HL-60 (cell line): ENCODE measurements at regions not wholly inside any gene's neighbourhood (a gene's known extent, or its start where the extent isn't known, plus 50 kb on each side); places are given as distances from the start of the nearest gene placed in this dataset.
A peak's percentile ranks its signal among the peaks of the same experiment; 100 is the strongest.

ENCODE experiments used
- DNase-seq, 2 experiments: peaks; one replicate each; pipeline ENCODE4 v3.0.0-alpha.2; 2010 to 2020; ENCODE audit warnings: low read depth in 1 of 2, low spot score in 1 of 2
- H3K27ac ChIP-seq: fragments of 250-450 bp; sonication (Bioruptor Pico); replicated peaks from 2 replicates; pipeline ENCODE4 v1.5.1; 2020; ENCODE audit warnings: mild to moderate bottlenecking, moderate library complexity
- H3K27me3 ChIP-seq: fragments of 250-450 bp; sonication (Bioruptor Pico); 2 replicates; pipeline ENCODE4 v1.5.1; 2021; ENCODE audit warnings: mild to moderate bottlenecking, moderate library complexity; ENCODE audit not compliant: insufficient read depth, poor library complexity, severe bottlenecking
- H3K4me3 ChIP-seq: replicated peaks from 2 replicates; pipeline ENCODE4 v1.5.1; 2011; ENCODE audit warnings: mild to moderate bottlenecking, control low read depth, low read length; ENCODE audit not compliant: insufficient read depth
- CTCF ChIP-seq: IDR thresholded peaks from one replicate; pipeline ENCODE4 v1.5.1; 2011; ENCODE audit warnings: low read length, control low read depth, inconsistent platforms; ENCODE audit not compliant: insufficient read depth
- GABPA ChIP-seq: IDR thresholded peaks from 2 replicates; pipeline ENCODE4 v1.6.1; 2012; ENCODE audit warnings: low read depth
- POLR2AphosphoS5 ChIP-seq: IDR thresholded peaks from 2 replicates; pipeline ENCODE4 v1.6.1; 2012; ENCODE audit warnings: low read depth
- REST ChIP-seq: IDR thresholded peaks from 2 replicates; pipeline ENCODE4 v1.6.1; 2012; ENCODE audit warnings: low read depth; ENCODE audit not compliant: insufficient replicate concordance
- SPI1 ChIP-seq: IDR thresholded peaks from 2 replicates; pipeline ENCODE4 v1.6.1; 2012; ENCODE audit warnings: low read depth, mild to moderate bottlenecking, borderline replicate concordance

GRCh38 chr7:145884716-145885514, 231.7 kb upstream of the CNTNAP2 start:
- DNase-seq, result peak in 1 of 2 experiments; percentile 6
- no peak for TF ChIP-seq GABPA
- TF ChIP-seq CTCF, result no peak
- no peak for TF ChIP-seq SPI1
- TF ChIP-seq REST, result no peak
- no peak for TF ChIP-seq POLR2AphosphoS5
- Histone ChIP-seq H3K27ac (no peak overlapping the region), H3K4me3 (no peak overlapping the region), H3K27me3 (no peaks in the 10 kb centered on the region)

GRCh38 chr7:145876376-145876775, 240.2 kb upstream of the CNTNAP2 start:
- no peak for TF ChIP-seq REST
- TF ChIP-seq CTCF, result no peak
- TF ChIP-seq POLR2AphosphoS5, result no peak
- no peak for TF ChIP-seq GABPA
- TF ChIP-seq SPI1, result no peak
- Histone ChIP-seq H3K4me3 (no peak overlapping the region), H3K27me3 (no peaks in the 10 kb centered on the region), H3K27ac (no peak overlapping the region)
- no peak for DNase-seq

- TF ChIP-seq POLR2AphosphoS5, result no peak
- TF ChIP-seq CTCF, result no peak
- TF ChIP-seq REST, result no peak
- no peak for TF ChIP-seq GABPA
- no peak for TF ChIP-seq SPI1
- Histone ChIP-seq H3K27me3 (no peaks in the 10 kb centered on the region), H3K27ac (no peak overlapping the region), H3K4me3 (no peak overlapping the region)
- no peak for DNase-seq
These were observed 241.3 kb upstream of the CNTNAP2 start for GRCh38 chr7:145875267-145875666.
